ENCODE measurements at regions not wholly inside any gene's neighbourhood (a gene's known extent, or its start where the extent isn't known, plus 50 kb on each side); places are given as distances from the start of the nearest gene placed in this dataset.
A peak's percentile ranks its signal among the peaks of the same experiment; 100 is the strongest.
"Not testable (repeated sequence)": the region's sequence is repeated elsewhere in the genome, so short reads cannot be mapped to it uniquely, and the experiment has no call there.

GRCh38 chr12:62044450-62045135, 215.6 kb upstream of the USP15 start:
- Histone ChIP-seq H3K4me3 (ENCODE audit: low read length) (peak overlapping the region; percentile 24), H3K4me1 (ENCODE audit: control insufficient read depth, insufficient read depth, low read length) (peaks cover 14% of the 10 kb centered on the region), H3K27me3 (replicated peaks; ENCODE audit: control insufficient read depth, insufficient read depth, low read length) (no peaks in the 10 kb centered on the region), H3K9ac (ENCODE audit: low read length) (peak overlapping the region; percentile 46), H3K9me3 (ENCODE audit: control insufficient read depth, low read length) (peaks cover 14% of the 10 kb centered on the region), H3K36me3 (ENCODE audit: control insufficient read depth, insufficient read depth, low read length, severe bottlenecking) (no peaks in the 10 kb centered on the region)
- DNase-seq (ENCODE audit: low read depth), result no peak

GRCh38 chr12:62045211-62045610, 215.0 kb upstream of the USP15 start:
- peak overlapping the region; percentile 46 for H3K9ac ChIP-seq (ENCODE audit: low read length)
- DNase-seq (ENCODE audit: low read depth), result peak; percentile 2
- H3K4me1 ChIP-seq (ENCODE audit: control insufficient read depth, insufficient read depth, low read length), result peaks cover 14% of the 10 kb centered on the region

GRCh38 chr12:62050785-62051184, 209.4 kb upstream of the USP15 start:
- Histone ChIP-seq H3K4me1 (ENCODE audit: control insufficient read depth, insufficient read depth, low read length) (peaks cover 5% of the 10 kb centered on the region), H3K4me3 (ENCODE audit: low read length) (no peak overlapping the region), H3K36me3 (ENCODE audit: control insufficient read depth, insufficient read depth, low read length, severe bottlenecking) (no peaks in the 10 kb centered on the region), H3K9me3 (ENCODE audit: control insufficient read depth, low read length) (no peaks in the 10 kb centered on the region), H3K9ac (ENCODE audit: low read length) (no peak overlapping the region), H3K27me3 (replicated peaks; ENCODE audit: control insufficient read depth, insufficient read depth, low read length) (no peaks in the 10 kb centered on the region)
- DNase-seq (ENCODE audit: low read depth), result no peak

More at GRCh38 chr12:62045211-62045610, 215.0 kb upstream of the USP15 start:
- H3K36me3 ChIP-seq (ENCODE audit: control insufficient read depth, insufficient read depth, low read length, severe bottlenecking), result no peaks in the 10 kb centered on the region
- peaks cover 7% of the 10 kb centered on the region for H3K9me3 ChIP-seq (ENCODE audit: control insufficient read depth, low read length)
- H3K27me3 ChIP-seq (replicated peaks; ENCODE audit: control insufficient read depth, insufficient read depth, low read length), result no peaks in the 10 kb centered on the region
- H3K4me3 ChIP-seq (ENCODE audit: low read length), result peak overlapping the region; percentile 24

GRCh38 chr12:62069976-62070375, 190.2 kb upstream of the USP15 start:
- Histone ChIP-seq H3K4me1 (ENCODE audit: control insufficient read depth, insufficient read depth, low read length) (no peaks in the 10 kb centered on the region), H3K9ac (ENCODE audit: low read length) (no peak overlapping the region), H3K27me3 (replicated peaks; ENCODE audit: control insufficient read depth, insufficient read depth, low read length) (no peaks in the 10 kb centered on the region), H3K9me3 (ENCODE audit: control insufficient read depth, low read length) (no peaks in the 10 kb centered on the region), H3K4me3 (ENCODE audit: low read length) (no peak overlapping the region), H3K36me3 (ENCODE audit: control insufficient read depth, insufficient read depth, low read length, severe bottlenecking) (no peaks in the 10 kb centered on the region)
- DNase-seq (ENCODE audit: low read depth), result no peak

GRCh38 chr12:62073236-62073635, 187.0 kb upstream of the USP15 start:
- H3K9me3 ChIP-seq (ENCODE audit: control insufficient read depth, low read length); H3K4me3 ChIP-seq (ENCODE audit: low read length); H3K27me3 ChIP-seq (replicated peaks; ENCODE audit: control insufficient read depth, insufficient read depth, low read length): not testable (repeated sequence)

GRCh38 chr12:62075870-62076269, 184.3 kb upstream of the USP15 start:
- H3K36me3 ChIP-seq (ENCODE audit: control insufficient read depth, insufficient read depth, low read length, severe bottlenecking), result no peaks in the 10 kb centered on the region
- no peak overlapping the region for H3K4me3 ChIP-seq (ENCODE audit: low read length)
- DNase-seq (ENCODE audit: low read depth), result no peak
- H3K9me3 ChIP-seq (ENCODE audit: control insufficient read depth, low read length), result no peaks in the 10 kb centered on the region
- no peak overlapping the region for H3K9ac ChIP-seq (ENCODE audit: low read length)
- H3K27me3 ChIP-seq (replicated peaks; ENCODE audit: control insufficient read depth, insufficient read depth, low read length), result no peaks in the 10 kb centered on the region
- no peaks in the 10 kb centered on the region for H3K4me1 ChIP-seq (ENCODE audit: control insufficient read depth, insufficient read depth, low read length)

More at GRCh38 chr12:62073236-62073635, 187.0 kb upstream of the USP15 start:
- DNase-seq (ENCODE audit: low read depth); H3K9ac ChIP-seq (ENCODE audit: low read length); H3K36me3 ChIP-seq (ENCODE audit: control insufficient read depth, insufficient read depth, low read length, severe bottlenecking); H3K4me1 ChIP-seq (ENCODE audit: control insufficient read depth, insufficient read depth, low read length): not testable (repeated sequence)

- Histone ChIP-seq H3K4me1 (ENCODE audit: control insufficient read depth, insufficient read depth, low read length) (no peaks in the 10 kb centered on the region), H3K36me3 (ENCODE audit: control insufficient read depth, insufficient read depth, low read length, severe bottlenecking) (no peaks in the 10 kb centered on the region)
Measured at GRCh38 chr12:62078020-62078419, 182.2 kb upstream of the USP15 start.

GRCh38 chr12:62082448-62082847, 177.8 kb upstream of the USP15 start:
- no peak overlapping the region for H3K4me3 ChIP-seq (ENCODE audit: low read length)
- no peaks in the 10 kb centered on the region for H3K27me3 ChIP-seq (replicated peaks; ENCODE audit: control insufficient read depth, insufficient read depth, low read length)
- no peaks in the 10 kb centered on the region for H3K4me1 ChIP-seq (ENCODE audit: control insufficient read depth, insufficient read depth, low read length)
- no peaks in the 10 kb centered on the region for H3K36me3 ChIP-seq (ENCODE audit: control insufficient read depth, insufficient read depth, low read length, severe bottlenecking)
- H3K9ac ChIP-seq (ENCODE audit: low read length), result no peak overlapping the region
- DNase-seq (ENCODE audit: low read depth), result no peak
- peaks cover 11% of the 10 kb centered on the region for H3K9me3 ChIP-seq (ENCODE audit: control insufficient read depth, low read length)

More at GRCh38 chr12:62078020-62078419, 182.2 kb upstream of the USP15 start:
- Histone ChIP-seq H3K9ac (ENCODE audit: low read length) (no peak overlapping the region), H3K4me3 (ENCODE audit: low read length) (no peak overlapping the region), H3K9me3 (ENCODE audit: control insufficient read depth, low read length) (no peaks in the 10 kb centered on the region), H3K27me3 (replicated peaks; ENCODE audit: control insufficient read depth, insufficient read depth, low read length) (no peaks in the 10 kb centered on the region)
- no peak for DNase-seq (ENCODE audit: low read depth)

GRCh38 chr12:62098132-62098531, 162.1 kb upstream of the USP15 start:
- H3K9me3 ChIP-seq (ENCODE audit: control insufficient read depth, low read length), result no peaks in the 10 kb centered on the region
- DNase-seq (ENCODE audit: low read depth), result no peak
- H3K36me3 ChIP-seq (ENCODE audit: control insufficient read depth, insufficient read depth, low read length, severe bottlenecking), result no peaks in the 10 kb centered on the region
- H3K27me3 ChIP-seq (replicated peaks; ENCODE audit: control insufficient read depth, insufficient read depth, low read length), result no peaks in the 10 kb centered on the region
- H3K9ac ChIP-seq (ENCODE audit: low read length), result no peak overlapping the region
- no peak overlapping the region for H3K4me3 ChIP-seq (ENCODE audit: low read length)
- no peaks in the 10 kb centered on the region for H3K4me1 ChIP-seq (ENCODE audit: control insufficient read depth, insufficient read depth, low read length)

GRCh38 chr12:62103748-62104147, 156.5 kb upstream of the USP15 start:
- H3K27me3 ChIP-seq (replicated peaks; ENCODE audit: control insufficient read depth, insufficient read depth, low read length), result no peaks in the 10 kb centered on the region
- H3K4me3 ChIP-seq (ENCODE audit: low read length), result no peak overlapping the region
- DNase-seq (ENCODE audit: low read depth), result no peak
- H3K36me3 ChIP-seq (ENCODE audit: control insufficient read depth, insufficient read depth, low read length, severe bottlenecking), result no peaks in the 10 kb centered on the region
- no peak overlapping the region for H3K9ac ChIP-seq (ENCODE audit: low read length)
- H3K4me1 ChIP-seq (ENCODE audit: control insufficient read depth, insufficient read depth, low read length), result no peaks in the 10 kb centered on the region
- no peaks in the 10 kb centered on the region for H3K9me3 ChIP-seq (ENCODE audit: control insufficient read depth, low read length)

GRCh38 chr12:62106547-62107185, 153.5 kb upstream of the USP15 start:
- no peak overlapping the region for H3K4me3 ChIP-seq (ENCODE audit: low read length)
- no peaks in the 10 kb centered on the region for H3K36me3 ChIP-seq (ENCODE audit: control insufficient read depth, insufficient read depth, low read length, severe bottlenecking)
- DNase-seq (ENCODE audit: low read depth), result no peak
- no peaks in the 10 kb centered on the region for H3K27me3 ChIP-seq (replicated peaks; ENCODE audit: control insufficient read depth, insufficient read depth, low read length)
- H3K9ac ChIP-seq (ENCODE audit: low read length), result no peak overlapping the region
- H3K4me1 ChIP-seq (ENCODE audit: control insufficient read depth, insufficient read depth, low read length), result no peaks in the 10 kb centered on the region
- H3K9me3 ChIP-seq (ENCODE audit: control insufficient read depth, low read length), result no peaks in the 10 kb centered on the region

All from adipocyte (in vitro differentiated cells).